ENCODE measurements at regions not wholly inside any gene's neighbourhood (a gene's known extent, or its start where the extent isn't known, plus 50 kb on each side); places are given as distances from the start of the nearest gene placed in this dataset.

DNA sequence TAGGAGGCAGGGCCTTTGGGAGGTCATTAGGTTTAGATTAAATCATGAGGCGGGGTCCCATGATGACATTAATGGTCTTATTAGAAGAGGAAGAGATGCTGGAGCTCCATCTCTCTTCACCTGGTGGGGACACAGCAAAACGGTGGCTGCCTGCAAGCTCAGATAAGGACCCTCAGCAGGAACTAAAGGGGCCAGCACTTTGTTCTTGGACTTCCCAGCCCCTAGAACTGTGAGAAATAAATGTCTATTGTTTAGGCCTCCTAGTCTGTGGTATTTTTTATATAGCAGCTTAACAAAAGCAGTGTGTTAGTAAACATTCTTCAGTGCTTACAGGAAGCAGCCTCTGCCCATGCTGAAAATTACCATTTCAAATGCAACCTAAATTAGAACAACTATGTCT lies 157.6 kb downstream of the FOXA2 start:
- peaks cover 0 to 34% (median 8%) of the 10 kb centered on the region in 5 donors for H3K4me1 ChIP-seq (ENCODE audit: control insufficient read depth in 5 of 5, insufficient read depth in 5 of 5, low read length in 5 of 5)
- TF ChIP-seq, protein P1, sequence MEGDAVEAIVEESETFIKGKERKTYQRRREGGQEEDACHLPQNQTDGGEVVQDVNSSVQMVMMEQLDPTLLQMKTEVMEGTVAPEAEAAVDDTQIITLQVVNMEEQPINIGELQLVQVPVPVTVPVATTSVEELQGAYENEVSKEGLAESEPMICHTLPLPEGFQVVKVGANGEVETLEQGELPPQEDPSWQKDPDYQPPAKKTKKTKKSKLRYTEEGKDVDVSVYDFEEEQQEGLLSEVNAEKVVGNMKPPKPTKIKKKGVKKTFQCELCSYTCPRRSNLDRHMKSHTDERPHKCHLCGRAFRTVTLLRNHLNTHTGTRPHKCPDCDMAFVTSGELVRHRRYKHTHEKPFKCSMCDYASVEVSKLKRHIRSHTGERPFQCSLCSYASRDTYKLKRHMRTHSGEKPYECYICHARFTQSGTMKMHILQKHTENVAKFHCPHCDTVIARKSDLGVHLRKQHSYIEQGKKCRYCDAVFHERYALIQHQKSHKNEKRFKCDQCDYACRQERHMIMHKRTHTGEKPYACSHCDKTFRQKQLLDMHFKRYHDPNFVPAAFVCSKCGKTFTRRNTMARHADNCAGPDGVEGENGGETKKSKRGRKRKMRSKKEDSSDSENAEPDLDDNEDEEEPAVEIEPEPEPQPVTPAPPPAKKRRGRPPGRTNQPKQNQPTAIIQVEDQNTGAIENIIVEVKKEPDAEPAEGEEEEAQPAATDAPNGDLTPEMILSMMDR (IDR thresholded peaks at IDR 0.05; ENCODE audit: control extremely low read depth, extremely low read depth), result no peak
- WGBS, 2 donors, result 88 to 90% methylated on average over 2 of the region's 2 CpGs
- H3K27me3 ChIP-seq (ENCODE audit: control insufficient read depth in 3 of 3, insufficient read depth in 3 of 3, low read length in 2 of 3), result peaks cover 0 to 4% (median 0%) of the 10 kb centered on the region in 3 donors
- no peak for ATAC-seq (ENCODE audit: insufficient read depth, low FRiP score)
- H3K4me3 ChIP-seq, result no peak overlapping the region
- peaks cover 0 to 4% (median 2%) of the 10 kb centered on the region in 4 donors for H3K9me3 ChIP-seq (ENCODE audit: control insufficient read depth in 4 of 4, insufficient read depth in 3 of 4, low read length in 3 of 4)
- no peak for DNase-seq
- H3K27ac ChIP-seq (ENCODE audit: low read depth in 1 of 2, low read length in 1 of 2), result no peak overlapping the region
- H3K9ac ChIP-seq (ENCODE audit: insufficient read depth in 1 of 2, low read length in 2 of 2), result no peak overlapping the region
- H3K36me3 ChIP-seq (ENCODE audit: control insufficient read depth in 4 of 4, insufficient read depth in 4 of 4, low read length in 4 of 4), result no peaks in the 10 kb centered on the region

DNA sequence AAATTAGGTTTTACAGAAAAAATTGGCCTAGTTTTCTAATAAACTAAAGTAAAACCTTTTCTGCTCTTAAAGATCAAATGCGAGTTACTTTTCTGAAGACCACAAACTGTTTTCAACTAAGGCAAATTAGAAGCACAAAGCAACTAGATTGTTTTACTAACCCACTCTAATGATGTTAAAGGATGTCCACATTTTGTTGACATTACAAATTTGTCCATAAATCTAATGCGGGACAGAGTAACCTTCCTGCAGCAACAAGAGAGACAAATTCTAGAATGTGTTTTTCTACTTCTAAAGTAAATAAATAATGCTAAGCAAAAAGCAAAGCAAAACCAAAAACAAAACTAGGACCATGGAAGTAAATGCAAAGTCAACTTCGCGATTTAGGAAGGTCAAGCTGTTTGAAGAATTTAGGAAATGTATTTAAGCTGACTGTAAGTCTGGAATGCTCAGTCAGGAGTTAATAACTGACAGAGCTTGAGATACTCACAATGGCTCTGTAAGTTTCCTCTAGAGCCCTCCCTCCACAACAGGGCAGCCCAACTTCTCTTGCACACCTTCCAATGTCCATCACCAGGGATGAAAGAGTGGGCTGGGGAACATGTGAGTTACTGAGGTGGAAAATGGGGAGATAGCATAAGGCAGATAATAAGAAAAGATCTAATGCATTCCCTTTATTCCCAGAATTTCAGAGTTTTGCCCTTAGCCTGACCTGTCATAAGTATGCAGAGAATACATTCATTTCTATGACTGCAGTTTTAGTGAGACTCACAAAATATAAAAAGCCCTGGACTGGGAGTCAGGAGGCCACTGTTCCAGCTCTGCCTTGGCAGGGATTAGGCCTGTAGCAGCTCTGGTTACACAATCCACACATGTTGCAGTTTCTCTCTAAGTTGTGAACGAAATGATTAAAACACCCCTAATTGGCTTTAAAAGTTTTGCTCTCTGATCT lies 158.8 kb downstream of the FOXA2 start:
- H3K36me3 ChIP-seq (ENCODE audit: control insufficient read depth in 4 of 4, insufficient read depth in 4 of 4, low read length in 4 of 4), result no peaks in the 10 kb centered on the region
- no peak overlapping the region for H3K27ac ChIP-seq (ENCODE audit: low read depth in 1 of 2, low read length in 1 of 2)

DNA sequence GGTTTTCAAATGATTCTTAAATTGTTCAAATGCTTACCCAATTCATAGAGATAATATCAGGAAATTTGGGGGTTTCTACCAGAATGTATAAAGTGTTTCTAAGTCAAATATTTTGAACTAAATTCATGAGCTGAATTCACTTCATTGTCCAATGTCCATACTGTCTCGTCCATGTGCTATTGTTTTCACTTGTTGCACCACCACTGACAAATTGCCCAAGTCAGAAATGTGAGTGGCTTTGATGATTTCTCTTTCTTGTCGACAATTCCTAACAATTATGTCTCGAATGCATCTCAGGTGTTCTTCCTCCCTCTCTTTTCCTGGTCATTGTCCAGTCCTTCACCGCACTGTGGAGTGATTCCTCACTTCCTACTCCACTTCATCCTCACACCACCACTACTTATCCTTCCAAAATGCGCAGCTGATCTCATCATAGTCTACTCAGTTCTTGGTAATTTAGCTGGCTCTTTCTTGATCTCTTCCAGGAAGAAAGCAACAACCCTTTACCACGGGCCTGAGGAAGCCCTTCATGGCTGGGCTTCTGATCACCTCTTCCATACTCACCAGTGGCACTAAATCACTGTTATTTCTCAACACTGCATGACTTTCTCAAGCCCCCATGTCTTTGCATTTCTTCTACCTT lies 161.1 kb downstream of the FOXA2 start:
- WGBS, 2 donors, result 86% methylated on average over 6 of the region's 6 CpGs
- H3K9me3 ChIP-seq (ENCODE audit: control insufficient read depth in 4 of 4, insufficient read depth in 3 of 4, low read length in 3 of 4), result peaks cover 0 to 4% (median 0%) of the 10 kb centered on the region in 4 donors
- no peak overlapping the region for H3K9ac ChIP-seq (ENCODE audit: insufficient read depth in 1 of 2, low read length in 2 of 2)
- TF ChIP-seq, protein P1 (IDR thresholded peaks at IDR 0.05; ENCODE audit: control extremely low read depth, extremely low read depth), result no peak
- H3K27me3 ChIP-seq (ENCODE audit: control insufficient read depth in 3 of 3, insufficient read depth in 3 of 3, low read length in 2 of 3), result no peaks in the 10 kb centered on the region
- H3K4me1 ChIP-seq (ENCODE audit: control insufficient read depth in 5 of 5, insufficient read depth in 5 of 5, low read length in 5 of 5), result peaks cover 0 to 9% (median 4%) of the 10 kb centered on the region in 5 donors
- H3K36me3 ChIP-seq (ENCODE audit: control insufficient read depth in 4 of 4, insufficient read depth in 4 of 4, low read length in 4 of 4), result no peaks in the 10 kb centered on the region
- no peak overlapping the region for H3K27ac ChIP-seq (ENCODE audit: low read depth in 1 of 2, low read length in 1 of 2)
- no peak overlapping the region for H3K4me3 ChIP-seq
- DNase-seq (no peak), ATAC-seq (ENCODE audit: insufficient read depth, low FRiP score) (no peak)

More for the DNA sequence above, 158.8 kb downstream of the FOXA2 start:
- Histone ChIP-seq H3K9me3 (ENCODE audit: control insufficient read depth in 4 of 4, insufficient read depth in 3 of 4, low read length in 3 of 4) (peaks cover 0 to 4% (median 2%) of the 10 kb centered on the region in 4 donors), H3K4me3 (no peak overlapping the region), H3K27me3 (ENCODE audit: control insufficient read depth in 3 of 3, insufficient read depth in 3 of 3, low read length in 2 of 3) (peaks cover 0 to 4% (median 0%) of the 10 kb centered on the region in 3 donors), H3K9ac (ENCODE audit: insufficient read depth in 1 of 2, low read length in 2 of 2) (no peak overlapping the region), H3K4me1 (ENCODE audit: control insufficient read depth in 5 of 5, insufficient read depth in 5 of 5, low read length in 5 of 5) (peaks cover 0 to 28% (median 8%) of the 10 kb centered on the region in 5 donors)
- 72 to 88% methylated on average over 5 of the region's 5 CpGs for WGBS, 2 donors
- TF ChIP-seq, protein P1 (IDR thresholded peaks at IDR 0.05; ENCODE audit: control extremely low read depth, extremely low read depth), result no peak
- peak; percentile 35 to 73 (median 46) for DNase-seq
- no peak for ATAC-seq (ENCODE audit: insufficient read depth, low FRiP score)
